Endothelial cell of umbilical vein (primary cell): ENCODE measurements at regions not wholly inside any gene's neighbourhood (a gene's known extent, or its start where the extent isn't known, plus 50 kb on each side); places are given as distances from the start of the nearest gene placed in this dataset.

Source experiments
- BruUV-seq: library from RNA; stranded (reverse); fragments of 400-500 nt; replicated peaks from 2 replicates; lab custom pipeline; 2021; lab: Mats Ljungman, UMichigan
- CTCF ChIA-PET: fragments of 300-600, 350-600 bp; sonication (Branson Sonifier 250); formaldehyde crosslinking; loops from one replicate; lab custom pipeline; 2021; ENCODE audit warnings: antibody characterized with exemption, inconsistent platforms; lab: Charles Lee
- POLR2A ChIA-PET: fragments of 300-600, 350-600 bp; sonication (Branson Sonifier 250); formaldehyde crosslinking; loops from one replicate; lab custom pipeline; 2021; ENCODE audit warnings: antibody characterized with exemption, inconsistent platforms; lab: Charles Lee
- DNase-seq: peaks from one replicate; pipeline ENCODE4 v3.0.0-alpha.2; 2011; ENCODE audit warnings: low read depth, low spot score
- FAIRE-seq: peaks from 2 replicates; lab custom pipeline; 2011; peaks lifted over from hg19 to GRCh38; lab: Jason Lieb, UNC
- H2AFZ ChIP-seq: 2 replicates; pipeline ENCODE4 v1.6.0; 2012; ENCODE audit warnings: low read depth, low read length, control low read depth, inconsistent platforms
- H3K27ac ChIP-seq: 2 replicates; pipeline ENCODE4 v1.5.1; 2011; ENCODE audit warnings: low read depth, mild to moderate bottlenecking, control low read depth, low read length, moderate library complexity; ENCODE audit not compliant: insufficient read depth
- H3K27me3 ChIP-seq, 2 experiments: 2 replicates each; pipeline versions ENCODE4 v1.6.0 to v1.6.1; 2011; ENCODE audit warnings: low read length in 2 of 2, mixed read lengths in 1 of 2; ENCODE audit not compliant: control insufficient read depth in 2 of 2, insufficient read depth in 2 of 2
- H3K36me3 ChIP-seq, 2 experiments: 2 replicates in 1 of 2; 3 replicates in 1 of 2; pipeline ENCODE4 v1.5.1; 2011; ENCODE audit warnings: low read length in 2 of 2, mild to moderate bottlenecking in 1 of 2, moderate library complexity in 1 of 2; ENCODE audit not compliant: control insufficient read depth in 2 of 2, insufficient read depth in 2 of 2; ENCODE audit errors: extremely low read depth in 1 of 2
- H3K4me1 ChIP-seq: 3 replicates; pipeline ENCODE4 v1.5.1; 2011; ENCODE audit warnings: mild to moderate bottlenecking, low read length; ENCODE audit not compliant: control insufficient read depth, insufficient read depth; ENCODE audit errors: extremely low read depth
- H3K4me2 ChIP-seq: 2 replicates; pipeline ENCODE4 v1.6.1; 2011; ENCODE audit warnings: low read length, control low read depth, mixed read lengths; ENCODE audit not compliant: insufficient read depth
- H3K4me3 ChIP-seq, 3 experiments: fragments of 200-600 bp in 1 of 3; sonication (generic), shearing (Covaris generic) in 1 of 3; replicated peaks in 1 of 3; 2 replicates each; pipeline ENCODE4 v1.5.1; 2011 to 2016; ENCODE audit warnings: control low read depth in 3 of 3, low read length in 3 of 3, mild to moderate bottlenecking in 2 of 3, inconsistent platforms in 1 of 3, low read depth in 1 of 3, moderate library complexity in 1 of 3; ENCODE audit not compliant: insufficient read depth in 1 of 3
- H3K79me2 ChIP-seq: 2 replicates; pipeline ENCODE4 v1.6.0; 2012; ENCODE audit warnings: low read length, inconsistent platforms; ENCODE audit not compliant: control insufficient read depth, insufficient read depth
- H3K9ac ChIP-seq: replicated peaks from 2 replicates; pipeline ENCODE3; 2011; ENCODE audit warnings: low read length, control low read depth; ENCODE audit not compliant: insufficient read depth; ENCODE audit errors: extremely low read depth
- H3K9me1 ChIP-seq: replicated peaks from 3 replicates; pipeline ENCODE4 v1.6.0; 2011; ENCODE audit warnings: mild to moderate bottlenecking, low read length; ENCODE audit not compliant: control insufficient read depth, insufficient read depth; ENCODE audit errors: extremely low read depth
- H3K9me3 ChIP-seq: replicated peaks from 2 replicates; pipeline ENCODE4 v1.5.1; 2012; ENCODE audit warnings: low read length, inconsistent platforms; ENCODE audit not compliant: control insufficient read depth, insufficient read depth
- H4K20me1 ChIP-seq: replicated peaks from 2 replicates; pipeline ENCODE3; 2011; ENCODE audit warnings: mild to moderate bottlenecking, low read length; ENCODE audit not compliant: control insufficient read depth, insufficient read depth; ENCODE audit errors: extremely low read depth
- EZH2 ChIP-seq: IDR thresholded peaks from 2 replicates; pipeline ENCODE4 v1.6.1; 2012; ENCODE audit warnings: borderline replicate concordance, low read depth, mild to moderate bottlenecking, moderate library complexity, low read length, inconsistent platforms; ENCODE audit not compliant: severe bottlenecking
- FOS ChIP-seq: IDR thresholded peaks from 2 replicates; pipeline ENCODE4 v1.6.1; 2011; ENCODE audit warnings: mild to moderate bottlenecking, low read length, moderate library complexity, borderline replicate concordance; ENCODE audit not compliant: insufficient read depth
- GATA2 ChIP-seq: IDR thresholded peaks from 2 replicates; pipeline ENCODE4 v1.7.0; 2011; ENCODE audit warnings: low read depth, mild to moderate bottlenecking, moderate library complexity, mixed read lengths, low read length; ENCODE audit not compliant: insufficient read length, insufficient read depth
- JUN ChIP-seq: IDR thresholded peaks from 2 replicates; pipeline ENCODE4 v1.6.1; 2011; ENCODE audit warnings: borderline replicate concordance, low read depth; ENCODE audit not compliant: insufficient read length, insufficient read depth
- MYC ChIP-seq: IDR thresholded peaks from one replicate; pipeline ENCODE4 v1.6.1; 2011; ENCODE audit warnings: mild to moderate bottlenecking, low read depth, low read length
- POLR2A ChIP-seq: IDR thresholded peaks from 2 replicates; pipeline ENCODE4 v1.6.1; 2012; ENCODE audit warnings: low read depth, mild to moderate bottlenecking, control low read depth, low read length
- POLR2AphosphoS5 ChIP-seq: IDR thresholded peaks from 2 replicates; pipeline ENCODE4 v1.6.1; 2012; ENCODE audit warnings: low read depth, mild to moderate bottlenecking, control low read depth, low read length, moderate library complexity; ENCODE audit not compliant: insufficient read depth
- dilution Hi-C: fragments of 300-500 bp; cut with MboI; formaldehyde crosslinking; loops from one replicate; pipeline ENCODE4 v1.15.0; 2019; ENCODE audit warnings: low sequenced_read_pairs; ENCODE audit not compliant: extremely low pct_ligation_motif_present
- intact Hi-C: fragments of 100-400 bp; cut with micrococcal nuclease; formaldehyde crosslinking; loops from one replicate; pipeline ENCODE4 v1.10.0; 2022
- TF ChIP-seq, protein P1 (sequence below): IDR thresholded peaks from 2 replicates; pipeline ENCODE4 v1.6.1; 2011; ENCODE audit not compliant: insufficient read depth, insufficient read length
- TF ChIP-seq, protein P2 (sequence below), 2 donors: IDR thresholded peaks; 1 replicate in 1 of 2; 2 replicates in 1 of 2; pipeline ENCODE4 v1.5.1; 2011; ENCODE audit warnings: low read length in 2 of 2, mild to moderate bottlenecking in 2 of 2, moderate library complexity in 2 of 2, control low read depth in 1 of 2, inconsistent platforms in 1 of 2, low read depth in 1 of 2; ENCODE audit not compliant: insufficient read depth in 1 of 2; ENCODE audit errors: extremely low read depth in 1 of 2

DNA sequence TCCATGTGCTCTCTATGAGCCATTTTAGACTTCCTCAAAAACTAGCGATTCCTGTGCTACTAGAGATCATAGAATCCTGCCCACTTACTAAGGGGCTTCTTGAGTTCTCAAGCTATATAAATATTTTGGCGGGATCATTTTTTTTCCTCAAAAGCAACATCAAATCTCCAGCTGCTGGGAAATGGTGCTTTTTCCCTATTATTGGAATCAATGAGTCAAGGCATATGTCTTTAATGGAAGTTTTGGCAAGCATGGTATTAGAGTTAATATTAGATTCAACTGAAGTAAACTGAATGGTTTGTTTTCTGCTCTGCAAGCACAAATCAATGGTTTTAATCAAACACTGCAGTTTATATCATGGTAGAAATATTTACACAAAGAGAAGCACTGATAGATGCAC lies 369.9 kb upstream of the PTGER4 start:
- BruUV-seq, result no TSS peak
- Histone ChIP-seq H4K20me1 (no peaks in the 10 kb centered on the region), H2AFZ (no peak overlapping the region), H3K27me3 (no peaks in the 10 kb centered on the region), H3K4me2 (no peak overlapping the region), H3K36me3 (no peaks in the 10 kb centered on the region), H3K9me3 (no peaks in the 10 kb centered on the region), H3K4me3 (no peak overlapping the region), H3K79me2 (no peaks in the 10 kb centered on the region), H3K9me1 (no peaks in the 10 kb centered on the region), H3K27ac (no peak overlapping the region), H3K4me1 (no peaks in the 10 kb centered on the region), H3K9ac (no peak overlapping the region)
- TF ChIP-seq FOS (no peak), JUN (no peak), POLR2AphosphoS5 (no peak), GATA2 (no peak), EZH2 (no peak), POLR2A (no peak), MYC (no peak)
- TF ChIP-seq, protein P1, sequence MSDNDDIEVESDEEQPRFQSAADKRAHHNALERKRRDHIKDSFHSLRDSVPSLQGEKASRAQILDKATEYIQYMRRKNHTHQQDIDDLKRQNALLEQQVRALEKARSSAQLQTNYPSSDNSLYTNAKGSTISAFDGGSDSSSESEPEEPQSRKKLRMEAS, result no peak
- TF ChIP-seq, protein P2, sequence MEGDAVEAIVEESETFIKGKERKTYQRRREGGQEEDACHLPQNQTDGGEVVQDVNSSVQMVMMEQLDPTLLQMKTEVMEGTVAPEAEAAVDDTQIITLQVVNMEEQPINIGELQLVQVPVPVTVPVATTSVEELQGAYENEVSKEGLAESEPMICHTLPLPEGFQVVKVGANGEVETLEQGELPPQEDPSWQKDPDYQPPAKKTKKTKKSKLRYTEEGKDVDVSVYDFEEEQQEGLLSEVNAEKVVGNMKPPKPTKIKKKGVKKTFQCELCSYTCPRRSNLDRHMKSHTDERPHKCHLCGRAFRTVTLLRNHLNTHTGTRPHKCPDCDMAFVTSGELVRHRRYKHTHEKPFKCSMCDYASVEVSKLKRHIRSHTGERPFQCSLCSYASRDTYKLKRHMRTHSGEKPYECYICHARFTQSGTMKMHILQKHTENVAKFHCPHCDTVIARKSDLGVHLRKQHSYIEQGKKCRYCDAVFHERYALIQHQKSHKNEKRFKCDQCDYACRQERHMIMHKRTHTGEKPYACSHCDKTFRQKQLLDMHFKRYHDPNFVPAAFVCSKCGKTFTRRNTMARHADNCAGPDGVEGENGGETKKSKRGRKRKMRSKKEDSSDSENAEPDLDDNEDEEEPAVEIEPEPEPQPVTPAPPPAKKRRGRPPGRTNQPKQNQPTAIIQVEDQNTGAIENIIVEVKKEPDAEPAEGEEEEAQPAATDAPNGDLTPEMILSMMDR (IDR thresholded peaks at IDR 0.05; ENCODE audit: extremely low read depth in 1 of 2, insufficient read depth in 1 of 2, low read depth in 1 of 2, low read length in 2 of 2), result no peak
- intact Hi-C loops, result no loop called here
- dilution Hi-C loops, result no loop called here
- FAIRE-seq (no peak), DNase-seq (no peak)
- CTCF ChIA-PET, result no interaction called here
- POLR2A ChIA-PET, result no interaction called here
